GM19238 (cell line): ENCODE measurements at regions not wholly inside any gene's neighbourhood (a gene's known extent, or its start where the extent isn't known, plus 50 kb on each side); places are given as distances from the start of the nearest gene placed in this dataset.
"Not testable (repeated sequence)": the region's sequence is repeated elsewhere in the genome, so short reads cannot be mapped to it uniquely, and the experiment has no call there.

ENCODE experiments used
- DNase-seq: peaks from one replicate; pipeline ENCODE4 v3.0.0; 2011; ENCODE audit warnings: low spot score; ENCODE audit not compliant: insufficient read length

DNA sequence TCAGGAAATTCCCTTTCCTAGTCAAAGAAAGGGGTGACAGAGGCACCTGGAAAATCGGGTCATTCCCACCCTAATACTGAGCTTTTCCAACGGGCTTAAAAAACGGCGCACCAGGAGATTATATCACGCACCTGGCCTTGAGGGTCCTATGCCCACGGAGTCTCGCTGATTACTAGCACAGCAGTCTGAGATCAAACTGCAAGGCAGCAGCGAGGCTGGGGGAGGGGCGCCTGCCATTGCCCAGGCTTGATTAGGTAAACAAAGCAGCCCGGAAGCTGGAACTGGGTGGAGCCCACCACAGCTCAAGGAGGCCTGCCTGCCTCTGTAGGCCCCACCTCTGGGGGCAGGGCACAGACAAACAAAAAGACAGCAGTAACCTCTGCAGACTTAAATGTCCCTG is 107.5 kb upstream of the VWC2 start:
- not testable (repeated sequence) for DNase-seq

DNA sequence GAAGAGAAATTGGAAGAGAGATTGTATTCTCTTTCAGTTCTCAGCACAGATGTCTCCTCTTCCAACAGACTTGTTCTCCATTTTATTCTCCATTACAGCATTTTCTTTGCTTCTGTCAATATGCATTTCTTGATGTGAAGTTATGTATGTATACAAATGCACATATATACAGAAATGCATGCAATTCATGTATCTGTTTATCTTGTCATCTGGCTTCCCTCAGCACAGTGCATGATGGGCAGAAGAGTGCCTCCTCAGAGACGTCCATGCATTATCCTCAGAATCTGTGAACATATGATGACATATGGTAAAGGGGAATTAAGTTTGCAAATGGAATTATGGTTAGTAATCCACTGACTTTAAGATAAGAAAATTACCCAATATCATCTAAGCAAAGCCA is 106.7 kb upstream of the VWC2 start:
- no peak for DNase-seq

DNA sequence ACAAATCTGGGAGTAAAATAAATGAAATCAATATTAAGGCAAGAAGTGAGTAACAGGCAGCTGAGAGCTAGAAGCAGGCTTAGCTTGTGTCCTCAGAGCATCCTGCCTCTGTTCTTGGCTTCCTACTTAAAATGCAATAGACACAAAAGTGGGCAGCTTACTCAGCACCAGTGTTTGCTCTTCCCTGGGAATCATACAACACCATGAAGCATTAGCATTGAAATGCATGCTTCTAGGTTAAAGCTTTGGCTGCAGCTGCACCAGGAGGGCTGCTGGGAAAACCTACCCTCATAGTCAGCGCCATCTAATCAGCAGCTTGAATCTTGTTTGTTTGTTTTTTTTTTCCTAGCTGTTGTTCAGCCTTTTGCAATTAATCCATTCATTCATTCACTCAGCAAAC is 104.2 kb upstream of the VWC2 start:
- no peak for DNase-seq

DNA sequence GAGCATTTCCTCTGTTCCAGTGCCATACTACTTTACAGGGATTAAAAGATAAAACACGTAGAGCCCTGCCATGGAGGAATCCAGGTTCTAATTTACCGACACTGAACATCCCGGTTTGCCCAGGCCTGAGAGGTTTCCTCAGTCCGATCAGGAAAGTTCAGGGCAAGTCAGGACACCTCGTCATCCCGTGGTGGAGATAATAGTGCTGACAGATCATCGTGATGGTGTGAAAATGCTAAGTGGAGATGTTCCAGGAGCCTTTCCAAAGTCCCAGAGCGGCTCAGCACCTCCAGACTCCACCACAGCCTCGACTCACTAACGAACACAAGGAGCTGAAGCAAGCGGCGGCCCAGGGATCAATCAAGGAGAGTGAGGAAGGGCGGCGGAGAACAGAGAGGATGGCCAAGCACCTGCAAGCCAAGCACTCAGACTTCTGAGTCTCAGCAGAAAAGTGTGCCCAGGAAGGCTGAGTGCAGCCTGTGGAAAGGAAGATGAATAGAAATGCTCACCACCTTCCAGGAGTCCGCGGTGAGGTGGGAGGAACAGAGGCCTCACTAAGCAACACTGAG is 103.7 kb upstream of the VWC2 start:
- DNase-seq = no peak

DNA sequence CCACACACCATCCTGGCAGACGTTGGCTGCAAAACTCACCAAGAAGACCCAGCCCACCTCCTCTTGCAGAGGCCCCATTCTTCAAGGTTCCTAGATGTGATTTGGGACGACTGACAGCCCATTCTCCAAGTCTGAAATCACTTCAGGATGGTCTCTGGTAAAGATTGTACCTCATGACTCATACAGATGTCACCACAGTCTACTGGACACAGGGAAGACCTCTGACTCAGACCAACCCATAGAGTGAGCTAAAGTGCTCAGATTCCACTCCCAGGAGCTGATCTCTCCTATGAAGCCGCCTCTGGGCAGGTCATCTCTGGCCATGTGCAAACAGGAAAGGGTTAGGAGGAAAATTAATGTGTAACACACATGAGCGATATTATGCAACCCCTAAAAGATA is 102.4 kb upstream of the VWC2 start:
- no peak for DNase-seq

DNA sequence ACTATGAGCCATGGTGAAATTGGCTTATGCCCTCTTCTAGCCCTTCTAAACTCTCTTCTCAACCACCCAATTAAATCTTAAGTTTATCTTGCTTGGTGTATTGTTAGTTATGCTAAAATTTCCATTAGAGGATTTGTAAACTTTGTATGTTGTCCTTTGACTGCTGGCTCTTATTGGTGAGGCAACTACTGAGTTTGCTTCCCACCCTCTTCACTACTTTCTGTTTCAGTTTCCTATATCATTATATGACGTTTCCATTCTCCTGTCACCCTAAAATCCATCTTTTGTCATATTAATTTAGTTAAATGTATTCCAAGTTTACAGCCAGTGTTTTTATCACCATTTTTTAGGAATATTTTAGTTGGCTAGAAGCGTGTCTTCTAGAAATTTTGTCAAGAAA is 80.9 kb upstream of the VWC2 start:
- DNase-seq = no peak

DNA sequence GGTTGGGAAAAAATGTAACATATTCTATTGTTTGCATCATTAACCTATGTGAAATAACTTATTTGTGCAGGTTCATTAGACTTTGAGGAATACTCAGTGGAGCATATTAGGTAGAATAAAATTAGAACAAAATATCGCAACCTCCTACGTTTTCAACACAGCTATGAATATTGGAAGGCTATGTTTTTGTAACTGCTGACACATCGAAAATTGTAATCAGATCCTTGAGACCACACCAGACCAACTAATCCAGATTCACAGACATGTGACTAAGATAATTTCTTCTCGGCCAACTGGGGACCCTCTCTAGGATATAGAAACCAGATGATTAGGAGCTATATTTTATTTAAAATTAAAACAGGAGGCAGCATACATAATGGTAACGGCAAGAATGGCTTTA is 77.5 kb upstream of the VWC2 start:
- DNase-seq = no peak

DNA sequence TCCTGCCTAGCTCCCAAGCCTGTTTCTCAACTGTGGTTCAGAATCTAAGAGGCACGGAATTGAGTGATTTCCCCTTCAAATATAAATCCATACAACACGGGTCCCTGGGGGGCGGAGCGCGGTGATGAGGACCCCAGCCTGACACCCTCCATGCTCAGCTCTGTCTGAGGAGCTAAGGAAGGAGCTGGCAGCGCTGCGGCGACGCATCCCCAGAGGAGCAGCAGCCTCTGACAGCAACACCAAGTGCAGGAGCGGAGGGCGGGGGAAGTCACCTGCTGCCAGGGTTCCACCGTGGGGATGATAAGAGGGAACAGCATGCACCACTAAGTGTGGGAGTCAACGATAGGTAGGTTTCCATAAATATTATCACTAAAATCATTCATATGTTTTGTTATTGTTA is 72.6 kb upstream of the VWC2 start:
- no peak for DNase-seq

DNA sequence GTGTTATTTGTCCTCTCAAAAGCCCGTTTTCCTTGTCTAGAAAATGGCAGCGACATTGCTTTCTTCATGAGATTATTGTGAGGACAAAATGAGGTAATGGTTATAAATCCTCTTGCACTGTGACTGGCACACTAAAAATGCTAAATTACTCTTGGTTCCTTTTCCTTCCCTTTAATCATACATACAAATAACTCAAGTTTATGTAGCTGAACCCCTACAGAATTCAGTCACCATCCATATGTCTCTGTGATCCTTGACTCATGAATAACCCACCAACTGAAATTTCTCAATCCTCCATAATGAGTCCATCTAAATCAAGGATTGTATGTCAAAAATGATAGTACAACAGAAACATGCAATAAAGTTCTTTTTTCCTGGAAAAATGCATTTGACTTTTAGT is 71.3 kb upstream of the VWC2 start:
- no peak for DNase-seq

DNA sequence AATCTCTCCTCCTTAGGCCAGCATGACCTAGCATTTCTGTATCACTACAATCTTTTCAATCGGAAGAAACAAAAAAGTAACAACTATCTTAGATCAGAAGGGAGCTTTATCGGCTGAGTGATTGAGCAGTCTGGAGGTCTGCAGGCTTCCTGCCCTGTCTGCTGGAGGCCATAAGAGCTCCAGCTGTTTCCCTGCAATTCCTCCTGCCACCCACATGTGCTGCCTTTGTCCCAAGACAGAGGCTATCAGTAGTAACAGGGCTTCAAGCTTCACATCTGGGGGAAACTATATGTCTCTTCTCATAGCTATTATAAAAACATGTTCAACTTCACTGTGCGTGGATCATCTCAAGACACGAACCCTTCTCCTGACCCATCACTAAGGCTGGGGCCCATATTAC is 70.1 kb upstream of the VWC2 start:
- DNase-seq = no peak

DNA sequence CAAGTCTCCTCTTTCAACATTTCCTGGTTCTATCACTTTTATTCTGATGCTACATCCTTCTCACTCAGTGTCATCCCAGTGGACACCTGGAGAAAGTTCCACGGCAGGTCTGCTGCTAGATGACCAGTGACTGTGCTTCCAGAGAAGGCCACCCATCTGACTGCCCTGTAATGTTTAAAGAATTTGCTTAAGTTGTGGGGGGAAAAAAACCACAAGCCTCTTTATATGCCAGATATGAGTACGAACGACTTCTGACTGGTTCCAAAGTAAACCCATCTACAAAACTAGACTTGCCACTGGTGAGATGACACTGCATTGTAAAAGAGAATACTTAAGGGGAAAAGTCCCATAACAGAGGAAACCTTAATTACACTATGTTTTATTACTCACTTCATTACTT is 69.6 kb upstream of the VWC2 start:
- no peak for DNase-seq

DNA sequence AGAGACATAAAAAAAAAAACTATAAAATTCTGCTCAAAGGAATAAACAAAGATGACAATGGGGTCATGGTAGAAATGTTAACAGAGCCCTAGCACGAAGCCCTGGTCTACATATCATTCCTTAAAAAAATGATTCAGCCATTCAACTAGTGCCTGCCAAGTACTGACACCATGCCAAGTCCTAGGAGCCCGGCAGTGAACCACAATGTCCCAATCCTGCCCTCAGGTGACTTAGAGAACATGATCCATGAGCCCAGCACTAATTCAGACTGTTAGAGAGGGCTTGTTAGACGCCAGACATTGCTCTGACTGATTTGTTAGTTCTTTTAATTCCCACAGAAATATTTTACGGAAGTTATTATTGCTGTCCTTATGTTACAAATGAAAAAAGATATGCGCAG is 67.3 kb upstream of the VWC2 start:
- DNase-seq = no peak

DNA sequence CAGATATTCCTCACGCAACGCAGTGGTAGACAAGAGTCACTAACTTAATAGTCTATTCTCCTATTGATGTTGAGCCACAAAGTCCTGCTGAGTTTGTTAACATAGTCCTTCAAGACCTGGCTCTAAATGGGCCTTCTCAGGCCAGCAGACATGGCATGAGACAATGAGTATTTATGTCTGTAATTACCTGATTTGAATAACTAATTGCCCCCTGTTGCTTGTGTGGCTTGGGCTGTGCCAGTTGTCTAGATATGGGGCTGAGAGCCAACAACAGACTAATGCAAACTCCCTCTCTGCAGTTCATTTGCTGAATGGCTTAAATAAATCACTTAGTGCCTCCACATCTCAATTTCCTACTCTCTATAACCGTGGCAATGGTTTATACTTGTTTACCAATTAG is 65.5 kb upstream of the VWC2 start:
- no peak for DNase-seq

DNA sequence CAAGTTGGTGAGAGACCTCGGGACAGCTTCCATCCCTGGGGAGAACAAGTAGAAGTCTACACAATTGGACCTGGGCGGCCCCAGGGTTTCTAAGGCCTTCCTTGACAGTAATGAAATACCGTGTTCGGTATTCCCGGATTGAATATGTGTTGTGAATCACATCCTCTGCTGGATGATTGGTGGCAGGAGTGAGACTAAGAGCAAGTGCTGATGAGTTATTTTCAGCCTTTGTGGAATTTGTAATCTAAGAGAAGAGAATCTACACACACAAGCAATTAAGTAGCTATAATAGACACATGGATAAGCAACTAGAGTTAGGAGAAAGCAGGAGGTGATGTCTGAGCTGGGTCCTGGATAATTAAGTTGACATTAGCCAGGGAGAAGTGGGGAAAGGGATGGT is 64.8 kb upstream of the VWC2 start:
- DNase-seq = no peak

DNA sequence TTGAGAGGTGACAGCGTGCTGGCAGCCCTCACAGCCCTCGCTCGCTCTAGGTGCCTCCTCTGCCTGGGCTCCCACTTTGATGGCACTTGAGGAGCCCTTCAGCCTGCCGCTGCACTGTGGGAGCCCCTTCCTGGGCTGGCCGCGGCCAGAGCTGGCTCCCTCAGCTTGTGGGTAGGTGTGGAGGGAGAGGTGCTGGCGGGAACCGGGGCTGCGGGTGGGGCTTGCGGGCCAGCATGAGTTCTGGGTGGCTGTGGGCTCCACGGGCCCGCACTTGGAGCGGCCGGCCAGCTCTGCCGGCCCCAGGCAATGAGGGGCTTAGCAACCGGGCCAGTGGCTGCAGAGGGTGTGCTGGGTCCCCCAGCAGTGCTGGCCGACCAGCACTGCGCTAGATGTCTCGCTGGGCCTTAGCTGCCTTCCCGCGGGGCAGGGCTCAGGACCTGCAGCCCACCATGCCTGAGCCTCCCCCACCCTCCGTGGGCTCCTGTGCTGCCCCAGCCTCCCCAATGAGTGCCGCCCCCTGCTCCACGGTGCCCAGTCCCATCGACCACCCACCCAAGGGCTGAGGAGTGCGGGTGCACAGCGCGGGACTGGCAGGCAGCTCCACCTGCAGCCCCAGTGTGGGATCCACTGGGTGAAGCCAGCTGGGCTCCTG is 62.2 kb upstream of the VWC2 start:
- DNase-seq = not testable (repeated sequence)

DNA sequence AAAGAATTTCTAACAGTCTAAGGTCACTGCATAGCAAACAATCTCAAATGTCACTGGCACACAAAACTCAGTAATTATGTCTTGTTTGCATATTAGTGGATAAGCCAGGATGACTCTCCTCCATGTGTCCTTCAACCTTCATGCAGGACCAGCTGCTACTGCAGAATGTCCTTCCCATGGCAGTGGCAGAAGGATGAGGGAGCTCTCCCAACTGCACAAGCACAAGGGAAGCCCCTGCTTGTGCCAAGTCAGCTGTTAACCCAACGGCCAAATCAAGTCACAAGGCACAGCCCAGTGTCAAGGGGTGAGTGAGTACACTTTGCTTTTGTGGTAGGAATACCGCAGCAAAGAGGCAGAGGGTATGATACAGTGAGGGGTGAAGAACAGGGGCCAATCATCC is 59.3 kb upstream of the VWC2 start:
- no peak for DNase-seq

DNA sequence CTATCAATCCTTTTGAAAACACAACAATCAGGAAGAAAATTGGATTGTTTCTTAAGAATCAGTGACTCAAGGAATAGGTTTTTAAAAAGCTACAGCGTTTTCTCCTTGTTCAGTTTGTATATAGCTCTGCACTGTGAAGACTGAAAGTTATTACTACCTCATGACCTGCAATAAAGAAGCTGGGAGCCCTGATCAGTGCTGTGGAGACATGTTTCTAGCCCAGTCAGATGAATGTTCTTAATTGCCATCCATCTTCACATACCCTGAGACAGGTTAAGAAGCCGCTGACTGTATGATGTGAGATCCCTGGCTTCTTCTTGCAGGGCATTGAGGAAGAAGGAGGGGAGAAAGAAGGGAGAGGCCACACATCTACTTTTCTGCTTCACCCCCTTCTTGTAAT is 58.0 kb upstream of the VWC2 start:
- DNase-seq = no peak

DNA sequence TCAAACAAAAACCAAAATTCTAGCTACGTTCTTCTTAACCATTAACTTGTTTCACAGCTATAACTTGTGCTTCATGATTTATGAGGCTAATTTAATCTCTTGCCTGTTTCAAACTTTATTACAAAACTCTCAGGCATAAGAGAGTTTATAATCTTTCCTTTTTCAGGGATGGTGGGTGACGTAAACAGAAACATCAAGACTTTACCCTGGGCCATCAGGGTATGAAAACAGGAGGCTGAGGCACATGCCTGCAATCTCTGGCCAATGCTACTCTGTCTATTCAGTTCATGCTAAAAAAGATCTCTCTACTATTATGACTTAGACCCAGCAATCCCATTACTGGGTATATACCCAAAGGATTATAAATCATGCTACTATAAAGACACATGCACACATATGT is 55.9 kb upstream of the VWC2 start:
- no peak for DNase-seq

DNA sequence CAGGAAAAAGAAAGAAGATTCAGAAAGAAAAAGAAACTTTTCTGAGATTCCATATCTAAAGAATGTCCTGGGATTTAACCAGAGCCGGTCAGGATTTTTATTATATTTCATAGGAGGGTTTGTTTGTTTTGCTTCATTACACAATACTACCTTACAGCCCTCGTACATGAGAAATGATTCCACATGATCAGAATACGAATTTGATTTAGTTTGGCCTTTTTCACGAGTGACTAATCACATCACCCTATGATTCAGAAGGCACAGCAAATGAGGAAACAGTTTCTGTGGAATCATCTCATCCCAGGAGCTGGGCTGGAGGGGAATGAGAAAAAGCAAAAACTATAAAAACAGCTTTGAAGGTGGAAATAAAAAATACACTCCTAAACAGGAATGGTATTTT is 54.7 kb upstream of the VWC2 start:
- DNase-seq = no peak

DNA sequence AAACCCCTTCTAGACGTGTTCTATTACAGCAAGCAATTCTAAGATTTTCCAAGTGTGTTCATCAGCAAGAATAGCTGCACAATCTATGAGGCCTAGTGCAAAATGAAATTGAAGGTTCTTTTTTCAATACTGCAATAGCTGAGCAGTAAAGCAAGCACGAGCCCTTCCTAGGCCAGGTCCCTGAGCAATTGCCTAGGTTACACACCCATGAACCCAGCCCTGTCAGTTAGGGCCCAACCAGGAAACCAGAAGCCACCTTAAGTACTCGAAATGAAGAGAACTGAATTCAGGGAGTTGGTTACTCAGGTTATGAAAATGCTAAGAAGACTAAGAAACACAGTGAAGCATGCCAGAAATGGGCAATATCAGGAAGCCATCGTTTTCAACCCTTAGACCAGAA is 52.0 kb upstream of the VWC2 start:
- DNase-seq = no peak
